ENCODE measurements at regions not wholly inside any gene's neighbourhood (a gene's known extent, or its start where the extent isn't known, plus 50 kb on each side); places are given as distances from the start of the nearest gene placed in this dataset.

GRCh38 chr10:54869022-54869421 lies 68.0 kb upstream of the PCDH15 start (continued):
- TF ChIP-seq IRF5 (IDR thresholded peaks at IDR 0.05; ENCODE audit: borderline replicate concordance) = no peak
- TF ChIP-seq PAX5 (IDR thresholded peaks at IDR 0.05; ENCODE audit: borderline replicate concordance, low read depth, low read length) = no peak
- no peak for TF ChIP-seq JUND (IDR thresholded peaks at IDR 0.05; ENCODE audit: low read depth, low read length)
- no peak for TF ChIP-seq TCF7 (IDR thresholded peaks at IDR 0.05; ENCODE audit: borderline replicate concordance)
- no peak for TF ChIP-seq NR2C1 (IDR thresholded peaks at IDR 0.05)

- CTCF ChIA-PET = no interaction called here
- ATAC-seq (no peak), FAIRE-seq (no peak), DNase-seq (ENCODE audit: low read depth, low spot score) (no peak)
- Histone ChIP-seq H3K27me3 (replicated peaks in 1 of 2; ENCODE audit: control insufficient read depth in 2 of 2, insufficient read depth in 2 of 2, low read length in 1 of 2) (no peaks in the 10 kb centered on the region), H3K4me3 (no peak overlapping the region), H3K79me2 (ENCODE audit: control insufficient read depth, insufficient read depth, low read length) (no peaks in the 10 kb centered on the region), H3K9ac (ENCODE audit: control insufficient read depth, insufficient read depth, low read length) (no peak overlapping the region), H3K4me2 (ENCODE audit: control insufficient read depth, insufficient read depth) (no peak overlapping the region), H3K27ac (ENCODE audit: control insufficient read depth, insufficient read depth) (no peak overlapping the region), H3K36me3 (ENCODE audit: control insufficient read depth in 2 of 2, insufficient read depth in 2 of 2, low read length in 1 of 2) (no peaks in the 10 kb centered on the region), H4K20me1 (ENCODE audit: control insufficient read depth, insufficient read depth) (no peaks in the 10 kb centered on the region), H3K4me1 (ENCODE audit: control insufficient read depth, insufficient read depth, low read length) (no peaks in the 10 kb centered on the region), H2AFZ (ENCODE audit: control insufficient read depth, low read depth, low read length) (no peak overlapping the region), H3K9me3 (replicated peaks; ENCODE audit: control insufficient read depth, insufficient read depth, low read length) (no peaks in the 10 kb centered on the region)
- in situ Hi-C loops (cut with MboI) (no loop called here), intact Hi-C loops (cut with micrococcal nuclease; ENCODE audit: unreplicated experiment) (no loop called here)
- SMC1A ChIA-PET (ENCODE audit: uncharacterized antibody, unreplicated experiment) = no interaction called here
- no TSS peak for BruUV-seq (replicated peaks)
- POLR2A ChIA-PET = no interaction called here
- RAD21 ChIA-PET (ENCODE audit: unreplicated experiment) = no interaction called here
- TF ChIP-seq FOXM1 (IDR thresholded peaks at IDR 0.05; ENCODE audit: low read depth, low read length) = no peak
- TF ChIP-seq PKNOX1 (IDR thresholded peaks at IDR 0.05) = no peak
- TF ChIP-seq SMAD5 (IDR thresholded peaks at IDR 0.05; ENCODE audit: low read depth) = no peak
- no peak for TF ChIP-seq BMI1 (IDR thresholded peaks at IDR 0.05; ENCODE audit: borderline replicate concordance)
- no peak for TF ChIP-seq SUZ12 (IDR thresholded peaks at IDR 0.05; ENCODE audit: unreplicated experiment)
- no peak for TF ChIP-seq E2F4 (IDR thresholded peaks at IDR 0.05; ENCODE audit: low read depth, low read length)
- TF ChIP-seq PAX8 (IDR thresholded peaks at IDR 0.05) = no peak
- no peak for TF ChIP-seq MAX (IDR thresholded peaks at IDR 0.05; ENCODE audit: low read depth, low read length)
- TF ChIP-seq SPI1 (IDR thresholded peaks at IDR 0.05; ENCODE audit: borderline replicate concordance, insufficient read depth, low read depth, low read length) = no peak
- no peak for TF ChIP-seq NRF1 (conservative IDR thresholded peaks at IDR 0.05; ENCODE audit: low read depth, low read length)
- no peak for TF ChIP-seq ZNF592 (IDR thresholded peaks at IDR 0.05)
- TF ChIP-seq KLF5 (IDR thresholded peaks at IDR 0.05; ENCODE audit: partially characterized antibody) = no peak
- no peak for TF ChIP-seq GABPA (IDR thresholded peaks at IDR 0.05; ENCODE audit: low read depth)
These were observed 65.6 kb upstream of the PCDH15 start for GRCh38 chr10:54866666-54867065.
